Right forelimb (tissue), 1 donor: ENCODE measurements at regions not wholly inside any gene's neighbourhood (a gene's known extent, or its start where the extent isn't known, plus 50 kb on each side); places are given as distances from the start of the nearest gene placed in this dataset.
"Not testable (repeated sequence)": the region's sequence is repeated elsewhere in the genome, so short reads cannot be mapped to it uniquely, and the experiment has no call there.

Experiments used
- DNase-seq: peaks from one replicate; pipeline ENCODE4 v3.0.0-alpha.2; 2018

GRCh38 chr17:31746884-31747495 is 112.1 kb downstream of the COPRS start:
- no peak for DNase-seq

GRCh38 chr17:31745964-31746600 is 113.0 kb downstream of the COPRS start:
- no peak for DNase-seq

GRCh38 chr17:31744511-31744951 is 114.5 kb downstream of the COPRS start:
- no peak for DNase-seq

GRCh38 chr17:31743797-31744196 is 115.2 kb downstream of the COPRS start:
- DNase-seq, result no peak

- DNase-seq, result no peak
Measured at GRCh38 chr17:31741371-31741770, 117.7 kb downstream of the COPRS start.

- no peak for DNase-seq
Measured at GRCh38 chr17:31740611-31741082, 118.4 kb downstream of the COPRS start.

- no peak for DNase-seq
Measured at GRCh38 chr17:31738996-31739699, 119.9 kb downstream of the COPRS start.

- no peak for DNase-seq
Measured at GRCh38 chr17:31738488-31738887, 120.6 kb downstream of the COPRS start.

GRCh38 chr17:31738067-31738466 is 121.0 kb downstream of the COPRS start:
- no peak for DNase-seq

- DNase-seq, result no peak
Measured at GRCh38 chr17:31736855-31737625, 122.0 kb downstream of the COPRS start.

GRCh38 chr17:31733326-31733725 is 125.7 kb downstream of the COPRS start:
- no peak for DNase-seq

- not testable (repeated sequence) for DNase-seq
Measured at GRCh38 chr17:31731585-31732154, 127.4 kb downstream of the COPRS start.

- DNase-seq, result no peak
Measured at GRCh38 chr17:31731118-31731517, 127.9 kb downstream of the COPRS start.

- DNase-seq, result no peak
Measured at GRCh38 chr17:31726980-31727427, 132.0 kb downstream of the COPRS start.

GRCh38 chr17:31724619-31725018 is 134.4 kb downstream of the COPRS start:
- no peak for DNase-seq

- no peak for DNase-seq
Measured at GRCh38 chr17:31724026-31724425, 135.0 kb downstream of the COPRS start.

GRCh38 chr17:31722251-31723056 is 136.6 kb downstream of the COPRS start:
- DNase-seq, result no peak

- no peak for DNase-seq
Measured at GRCh38 chr17:31721291-31722025, 137.6 kb downstream of the COPRS start.

- DNase-seq, result not testable (repeated sequence)
Measured at GRCh38 chr17:31717251-31717650, 141.8 kb downstream of the COPRS start.

- DNase-seq, result no peak
Measured at GRCh38 chr17:31715446-31715845, 143.6 kb downstream of the COPRS start.

- DNase-seq, result no peak
Measured at GRCh38 chr17:31704483-31704882, 154.6 kb downstream of the COPRS start.
